Fibroblast of pulmonary artery (primary cell): ENCODE measurements at regions not wholly inside any gene's neighbourhood (a gene's known extent, or its start where the extent isn't known, plus 50 kb on each side); places are given as distances from the start of the nearest gene placed in this dataset.

Source experiments
- DNase-seq: peaks from one replicate; pipeline ENCODE4 v3.0.0-alpha.2; 2010; ENCODE audit warnings: low read depth
- H3K4me3 ChIP-seq: replicated peaks from 2 replicates; pipeline ENCODE4 v1.5.1; 2011; ENCODE audit warnings: low read depth, mild to moderate bottlenecking, control low read depth, low read length, moderate library complexity
- CTCF ChIP-seq: IDR thresholded peaks from 2 replicates; pipeline ENCODE4 v1.5.1; 2011; ENCODE audit warnings: mild to moderate bottlenecking, control low read depth, low read length, inconsistent platforms; ENCODE audit errors: missing control alignments

DNA sequence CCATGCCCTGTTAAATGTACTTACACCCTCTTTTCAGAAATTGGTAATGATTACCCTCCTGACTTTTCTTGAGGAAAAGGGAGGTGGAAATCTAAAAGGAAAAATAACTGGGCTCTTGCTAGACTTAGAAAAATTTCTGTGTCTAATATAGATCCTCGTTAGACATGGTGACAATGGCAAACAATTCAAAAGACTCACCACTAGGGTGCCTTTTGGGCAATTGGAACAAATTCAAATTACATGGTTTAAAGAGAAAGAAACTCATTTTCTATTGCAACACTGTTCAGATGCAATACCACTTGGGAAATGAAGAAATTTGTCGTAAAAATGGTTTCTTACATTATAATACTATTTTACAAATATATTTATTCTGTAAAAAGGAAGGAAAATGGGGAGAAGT is 950.1 kb downstream of the GRM8 start:
- no peak overlapping the region for H3K4me3 ChIP-seq
- no peak for TF ChIP-seq CTCF
- no peak for DNase-seq

DNA sequence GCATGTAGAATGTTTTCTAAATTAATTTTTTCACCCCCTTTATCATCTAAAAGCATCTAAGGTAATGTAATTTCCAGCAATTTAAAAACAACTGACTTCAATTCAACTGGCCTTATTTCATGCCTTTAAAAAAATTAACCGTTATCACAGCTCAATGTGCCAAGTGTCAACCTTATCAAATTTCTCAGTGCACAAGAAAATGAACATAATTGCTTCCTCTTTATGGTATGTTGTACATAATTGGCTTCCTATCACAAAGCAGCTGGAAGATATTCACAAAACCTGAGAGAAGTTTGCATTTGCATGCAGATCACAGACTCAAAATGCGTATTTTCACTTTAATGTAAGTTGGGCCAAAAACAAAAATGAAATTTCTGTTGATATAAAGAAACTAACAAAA is 966.4 kb downstream of the GRM8 start:
- TF ChIP-seq CTCF: no peak
- DNase-seq: no peak
- no peak overlapping the region for H3K4me3 ChIP-seq

DNA sequence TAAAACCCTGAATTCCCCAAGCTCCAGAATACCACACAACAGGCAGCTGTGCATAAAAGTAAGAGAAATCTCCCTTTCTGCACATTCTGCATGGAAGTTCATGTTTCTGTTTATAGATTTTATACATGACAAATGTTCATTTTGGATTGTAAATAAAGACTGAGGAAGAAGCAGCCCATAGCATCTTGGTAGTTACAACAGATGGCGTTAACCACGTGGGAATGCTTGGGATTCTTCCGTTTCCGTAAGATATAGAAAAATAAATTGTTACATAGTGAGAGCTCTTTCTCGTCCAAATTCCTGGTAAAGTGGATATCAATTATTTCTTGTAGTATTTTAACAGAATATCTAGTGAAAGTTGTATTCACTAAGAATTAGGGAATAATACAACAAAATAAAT is 1016.5 kb downstream of the GRM8 start:
- TF ChIP-seq CTCF: no peak
- DNase-seq: no peak
- H3K4me3 ChIP-seq: no peak overlapping the region

GRCh38 chr7:126228356-126229061 is 1024.2 kb downstream of the GRM8 start:
- no peak for DNase-seq
- TF ChIP-seq CTCF: no peak
- H3K4me3 ChIP-seq: no peak overlapping the region

DNA sequence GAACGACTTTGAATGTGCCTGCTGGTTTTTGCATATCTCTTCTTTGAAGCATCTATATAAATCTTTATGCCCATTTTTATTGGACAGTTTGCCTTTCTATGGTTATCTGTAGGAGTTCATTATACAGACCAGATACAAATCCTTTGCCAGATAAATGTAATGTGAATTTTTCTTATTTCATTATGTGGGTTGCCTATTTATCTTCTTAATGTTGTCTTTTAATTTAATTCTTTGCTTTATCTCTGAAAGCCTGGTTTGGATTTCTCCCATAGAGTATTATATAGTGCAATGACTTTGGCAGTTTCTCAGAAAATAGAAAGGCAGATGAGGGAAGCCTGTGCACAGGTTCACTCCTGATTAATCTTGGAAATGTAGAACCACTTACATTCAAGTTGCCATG is 1025.1 kb downstream of the GRM8 start:
- no peak for TF ChIP-seq CTCF
- DNase-seq: no peak
- H3K4me3 ChIP-seq: no peak overlapping the region

- no peak for DNase-seq
- H3K4me3 ChIP-seq: no peak overlapping the region
- no peak for TF ChIP-seq CTCF
These were observed 1025.7 kb downstream of the GRM8 start for GRCh38 chr7:126227055-126227454.

- DNase-seq: no peak
- no peak for TF ChIP-seq CTCF
- H3K4me3 ChIP-seq: no peak overlapping the region
These were observed 1029.0 kb downstream of the GRM8 start for GRCh38 chr7:126223729-126224128.
